Keratinocyte (primary cell): ENCODE measurements at regions not wholly inside any gene's neighbourhood (a gene's known extent, or its start where the extent isn't known, plus 50 kb on each side); places are given as distances from the start of the nearest gene placed in this dataset.

Source experiments
- DNase-seq: peaks from one replicate; pipeline ENCODE4 v3.0.0-alpha.2; 2011; ENCODE audit warnings: low read depth, missing footprints, low spot score
- FAIRE-seq: peaks from 2 replicates; lab custom pipeline; 2011; peaks lifted over from hg19 to GRCh38; lab: Jason Lieb, UNC
- H2AFZ ChIP-seq: 2 replicates; pipeline ENCODE4 v1.6.0; 2012; ENCODE audit warnings: low read length, control low read depth, inconsistent platforms; ENCODE audit not compliant: control insufficient read depth
- H3K27ac ChIP-seq: 2 replicates; pipeline ENCODE4 v1.5.1; 2011; ENCODE audit warnings: low read length; ENCODE audit not compliant: control insufficient read depth, insufficient read depth
- H3K27me3 ChIP-seq: 3 replicates; pipeline ENCODE4 v1.6.0; 2011; ENCODE audit warnings: low read length; ENCODE audit not compliant: control insufficient read depth, insufficient read depth; ENCODE audit errors: extremely low read depth
- H3K36me3 ChIP-seq, 2 experiments: 2 replicates in 1 of 2; 3 replicates in 1 of 2; pipeline ENCODE4 v1.5.1; 2011; ENCODE audit warnings: low read length in 2 of 2, mild to moderate bottlenecking in 1 of 2; ENCODE audit not compliant: control insufficient read depth in 2 of 2, insufficient read depth in 2 of 2; ENCODE audit errors: extremely low read depth in 1 of 2
- H3K4me1 ChIP-seq: 3 replicates; pipeline ENCODE4 v1.5.1; 2011; ENCODE audit warnings: low read length; ENCODE audit not compliant: control insufficient read depth, insufficient read depth; ENCODE audit errors: extremely low read depth
- H3K4me2 ChIP-seq: 3 replicates; pipeline ENCODE4 v1.6.0; 2011; ENCODE audit warnings: low read depth, low read length; ENCODE audit not compliant: control insufficient read depth, insufficient read depth; ENCODE audit errors: extremely low read depth
- H3K4me3 ChIP-seq, 3 experiments: fragments of 200-600 bp in 1 of 3; sonication (generic) in 1 of 3; 2 replicates in 2 of 3; 3 replicates in 1 of 3; pipeline ENCODE4 v1.5.1; 2011 to 2016; ENCODE audit warnings: low read length in 3 of 3, mild to moderate bottlenecking in 3 of 3, control low read depth in 2 of 3, inconsistent platforms in 1 of 3, low read depth in 1 of 3, mixed read lengths in 1 of 3, mixed run types in 1 of 3, moderate library complexity in 1 of 3; ENCODE audit not compliant: control insufficient read depth in 2 of 3, insufficient read depth in 2 of 3; ENCODE audit errors: extremely low read depth in 1 of 3
- H3K79me2 ChIP-seq: 2 replicates; pipeline ENCODE4 v1.6.0; 2012; ENCODE audit warnings: low read length; ENCODE audit not compliant: control insufficient read depth, insufficient read depth
- H3K9ac ChIP-seq: 3 replicates; pipeline ENCODE4 v1.6.0; 2011; ENCODE audit warnings: low read length; ENCODE audit not compliant: control insufficient read depth, insufficient read depth; ENCODE audit errors: extremely low read depth
- H3K9me1 ChIP-seq: 3 replicates; pipeline ENCODE4 v1.6.0; 2011; ENCODE audit warnings: low read length; ENCODE audit not compliant: control insufficient read depth, insufficient read depth; ENCODE audit errors: extremely low read depth
- H3K9me3 ChIP-seq: 2 replicates; pipeline ENCODE4 v1.5.1; 2012; ENCODE audit warnings: low read depth, low read length; ENCODE audit not compliant: control insufficient read depth
- H4K20me1 ChIP-seq: 3 replicates; pipeline ENCODE4 v1.6.0; 2011; ENCODE audit warnings: low read length; ENCODE audit not compliant: control insufficient read depth, insufficient read depth; ENCODE audit errors: extremely low read depth
- CTCF ChIP-seq, 3 experiments: IDR thresholded peaks in 1 of 3; conservative IDR thresholded peaks in 1 of 3; optimal IDR thresholded peaks in 1 of 3; 2 replicates in 2 of 3; 3 replicates in 1 of 3; pipeline versions ENCODE3 to v1.5.1; 2011; ENCODE audit warnings: low read length in 3 of 3, mild to moderate bottlenecking in 3 of 3, moderate library complexity in 2 of 3, control low read depth in 1 of 3, inconsistent platforms in 1 of 3; ENCODE audit not compliant: insufficient read depth in 2 of 3; ENCODE audit errors: extremely low read depth in 1 of 3
- EZH2 ChIP-seq: IDR thresholded peaks from one replicate; pipeline ENCODE4 v1.6.1; 2012; ENCODE audit warnings: inconsistent platforms, mild to moderate bottlenecking, low read length, moderate library complexity
- dilution Hi-C: fragments of 300-500 bp; cut with MboI; formaldehyde crosslinking; loops from one replicate; pipeline ENCODE4 v1.7.0; 2020; ENCODE audit warnings: low sequenced_read_pairs; ENCODE audit not compliant: extremely low pct_ligation_motif_present

GRCh38 chr6:125667326-125667725, 82.1 kb upstream of the HEY2 start:
- Histone ChIP-seq H3K9me3 (no peaks in the 10 kb centered on the region), H2AFZ (no peak overlapping the region), H3K27ac (no peak overlapping the region), H3K36me3 (no peaks in the 10 kb centered on the region), H3K4me3 (no peak overlapping the region), H4K20me1 (no peaks in the 10 kb centered on the region), H3K4me2 (no peak overlapping the region), H3K79me2 (no peaks in the 10 kb centered on the region), H3K27me3 (no peaks in the 10 kb centered on the region), H3K9me1 (no peaks in the 10 kb centered on the region), H3K9ac (no peak overlapping the region), H3K4me1 (no peaks in the 10 kb centered on the region)
- TF ChIP-seq EZH2 (no peak), CTCF (optimal IDR thresholded peaks at IDR 0.05 in 1 of 3, IDR thresholded peaks at IDR 0.05 in 1 of 3, conservative IDR thresholded peaks at IDR 0.05 in 1 of 3; ENCODE audit: extremely low read depth in 1 of 3, insufficient read depth in 2 of 3, low read length in 3 of 3) (no peak)
- dilution Hi-C loops, result no loop called here
- FAIRE-seq, result no peak
- no peak for DNase-seq

GRCh38 chr6:125668071-125668470, 81.4 kb upstream of the HEY2 start:
- TF ChIP-seq CTCF (optimal IDR thresholded peaks at IDR 0.05 in 1 of 3, IDR thresholded peaks at IDR 0.05 in 1 of 3, conservative IDR thresholded peaks at IDR 0.05 in 1 of 3; ENCODE audit: extremely low read depth in 1 of 3, insufficient read depth in 2 of 3, low read length in 3 of 3), result no peak
- TF ChIP-seq EZH2, result no peak
- H3K4me3 ChIP-seq, result no peak overlapping the region
- H3K9ac ChIP-seq, result no peak overlapping the region
- no peaks in the 10 kb centered on the region for H3K4me1 ChIP-seq
- H3K9me3 ChIP-seq, result no peaks in the 10 kb centered on the region
- no peak overlapping the region for H3K27ac ChIP-seq
- FAIRE-seq (no peak), DNase-seq (no peak)
- H2AFZ ChIP-seq, result no peak overlapping the region
- no peaks in the 10 kb centered on the region for H3K9me1 ChIP-seq
- H3K79me2 ChIP-seq, result no peaks in the 10 kb centered on the region
- dilution Hi-C loops, result no loop called here
- H3K4me2 ChIP-seq, result no peak overlapping the region
- H3K27me3 ChIP-seq, result no peaks in the 10 kb centered on the region
- no peaks in the 10 kb centered on the region for H4K20me1 ChIP-seq
- no peaks in the 10 kb centered on the region for H3K36me3 ChIP-seq
